Fibroblast of peridontal ligament (primary cell): ENCODE measurements at regions not wholly inside any gene's neighbourhood (a gene's known extent, or its start where the extent isn't known, plus 50 kb on each side); places are given as distances from the start of the nearest gene placed in this dataset.

Experiments
- DNase-seq: peaks from one replicate; pipeline ENCODE4 v3.0.0-alpha.2; 2010; ENCODE audit errors: extremely low read depth

GRCh38 chr2:82690757-82691411 is 1768.2 kb downstream of the SUCLG1 start:
- DNase-seq, result no peak

- DNase-seq, result no peak
These were observed 1783.9 kb downstream of the SUCLG1 start for GRCh38 chr2:82675186-82675585.

- no peak for DNase-seq
These were observed 1784.4 kb downstream of the SUCLG1 start for GRCh38 chr2:82674652-82675051.

GRCh38 chr2:82667491-82667890 is 1791.6 kb downstream of the SUCLG1 start:
- DNase-seq, result no peak

- no peak for DNase-seq
These were observed 1793.4 kb downstream of the SUCLG1 start for GRCh38 chr2:82665691-82666090.

- DNase-seq, result no peak
These were observed 1802.0 kb downstream of the SUCLG1 start for GRCh38 chr2:82657106-82657505.

- DNase-seq, result no peak
These were observed 1802.7 kb downstream of the SUCLG1 start for GRCh38 chr2:82656420-82656819.

GRCh38 chr2:82652117-82652516 is 1807.0 kb downstream of the SUCLG1 start:
- no peak for DNase-seq

- no peak for DNase-seq
These were observed 1809.0 kb downstream of the SUCLG1 start for GRCh38 chr2:82650038-82650437.

GRCh38 chr2:82641598-82642180 is 1817.4 kb downstream of the SUCLG1 start:
- DNase-seq, result no peak

GRCh38 chr2:82636402-82637020 is 1822.6 kb downstream of the SUCLG1 start:
- no peak for DNase-seq

- DNase-seq, result no peak
These were observed 1860.1 kb downstream of the SUCLG1 start for GRCh38 chr2:82599021-82599420.

GRCh38 chr2:82596581-82596980 is 1862.5 kb downstream of the SUCLG1 start:
- no peak for DNase-seq

- no peak for DNase-seq
These were observed 1867.4 kb downstream of the SUCLG1 start for GRCh38 chr2:82591718-82592117.

GRCh38 chr2:82576656-82577055 is 1882.4 kb downstream of the SUCLG1 start:
- DNase-seq, result no peak

GRCh38 chr2:82539280-82539621 is 1919.8 kb downstream of the SUCLG1 start:
- no peak for DNase-seq

GRCh38 chr2:82538590-82539279 is 1920.3 kb downstream of the SUCLG1 start:
- DNase-seq, result no peak

- no peak for DNase-seq
These were observed 1930.8 kb downstream of the SUCLG1 start for GRCh38 chr2:82528288-82528687.

- DNase-seq, result no peak
These were observed 1932.0 kb downstream of the SUCLG1 start for GRCh38 chr2:82527124-82527523.

GRCh38 chr2:82526277-82526676 is 1932.8 kb downstream of the SUCLG1 start:
- DNase-seq, result no peak

- no peak for DNase-seq
These were observed 1933.3 kb downstream of the SUCLG1 start for GRCh38 chr2:82525744-82526143.

- DNase-seq, result no peak
These were observed 1934.3 kb downstream of the SUCLG1 start for GRCh38 chr2:82524826-82525225.

- no peak for DNase-seq
These were observed 1947.2 kb downstream of the SUCLG1 start for GRCh38 chr2:82511894-82512293.
